ENCODE measurements at regions not wholly inside any gene's neighbourhood (a gene's known extent, or its start where the extent isn't known, plus 50 kb on each side); places are given as distances from the start of the nearest gene placed in this dataset.
A peak's percentile ranks its signal among the peaks of the same experiment; 100 is the strongest.

DNA sequence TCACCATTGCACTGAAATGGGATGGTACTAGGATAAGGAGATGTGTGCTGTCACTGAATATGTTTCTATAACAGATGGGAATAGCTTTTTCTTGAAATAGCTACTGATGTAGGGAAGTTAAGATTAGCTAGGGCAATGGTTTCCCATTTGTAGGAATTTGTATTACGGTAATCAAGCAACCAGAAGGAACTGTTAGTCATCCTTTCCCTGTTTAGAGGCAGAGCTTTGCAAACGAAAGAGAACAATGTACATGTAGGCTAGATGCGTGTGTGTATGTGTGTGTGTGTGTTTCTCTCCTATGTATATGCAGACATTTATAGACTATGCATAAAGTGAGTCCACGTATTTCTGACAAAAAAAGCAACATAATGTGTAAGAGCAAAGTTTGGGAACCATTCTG lies 171.9 kb upstream of the GRIA1 start:
- DNase-seq, result no peak
- no peak overlapping the region for H3K4me3 Mint-ChIP-seq
- H3K27me3 Mint-ChIP-seq (ENCODE audit: low read depth in 3 of 3), result peaks cover 0 to 2% (median 1%) of the 10 kb centered on the region in 3 donors
- H3K36me3 Mint-ChIP-seq, result peaks cover 0 to 6% (median 0%) of the 10 kb centered on the region in 3 donors
- H3K9me3 Mint-ChIP-seq, result peaks cover 5 to 18% (median 6%) of the 10 kb centered on the region in 6 donors
- no peaks in the 10 kb centered on the region for H3K4me1 Mint-ChIP-seq
- H3K27ac Mint-ChIP-seq, result no peak overlapping the region

DNA sequence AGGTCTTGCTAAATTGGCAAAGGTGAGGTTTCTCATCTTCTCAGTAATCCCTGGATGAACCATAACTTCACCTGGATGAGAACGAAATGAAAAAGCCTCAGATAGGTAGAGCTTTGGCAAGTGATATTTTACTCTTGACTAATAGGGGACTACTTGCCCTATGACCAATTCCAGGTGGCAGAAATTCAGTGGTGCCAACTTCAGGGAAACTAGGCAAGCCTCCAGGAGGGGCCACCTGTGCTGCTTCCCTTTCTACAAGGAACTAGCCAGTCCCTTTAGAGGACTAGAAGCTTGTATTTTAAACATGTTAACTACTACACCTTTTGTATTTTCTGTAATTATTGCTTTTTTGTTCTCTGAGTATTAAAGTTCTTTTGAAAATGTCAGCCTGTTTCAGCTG lies 169.0 kb upstream of the GRIA1 start:
- Mint-ChIP-seq H3K27me3 (ENCODE audit: low read depth in 3 of 3) (no peaks in the 10 kb centered on the region), H3K36me3 (no peaks in the 10 kb centered on the region), H3K4me1 (no peaks in the 10 kb centered on the region), H3K27ac (no peak overlapping the region), H3K4me3 (no peak overlapping the region), H3K9me3 (peaks cover 1 to 13% (median 4%) of the 10 kb centered on the region in 6 donors)
- DNase-seq, result no peak

GRCh38 chr5:153340139-153340538 lies 150.3 kb upstream of the GRIA1 start:
- H3K27me3 Mint-ChIP-seq (ENCODE audit: low read depth in 3 of 3), result no peaks in the 10 kb centered on the region
- H3K27ac Mint-ChIP-seq, result no peak overlapping the region
- no peaks in the 10 kb centered on the region for H3K36me3 Mint-ChIP-seq
- no peak overlapping the region for H3K4me3 Mint-ChIP-seq
- no peaks in the 10 kb centered on the region for H3K4me1 Mint-ChIP-seq
- no peak for DNase-seq
- H3K9me3 Mint-ChIP-seq, result peaks cover 0 to 6% (median 3%) of the 10 kb centered on the region in 6 donors

DNA sequence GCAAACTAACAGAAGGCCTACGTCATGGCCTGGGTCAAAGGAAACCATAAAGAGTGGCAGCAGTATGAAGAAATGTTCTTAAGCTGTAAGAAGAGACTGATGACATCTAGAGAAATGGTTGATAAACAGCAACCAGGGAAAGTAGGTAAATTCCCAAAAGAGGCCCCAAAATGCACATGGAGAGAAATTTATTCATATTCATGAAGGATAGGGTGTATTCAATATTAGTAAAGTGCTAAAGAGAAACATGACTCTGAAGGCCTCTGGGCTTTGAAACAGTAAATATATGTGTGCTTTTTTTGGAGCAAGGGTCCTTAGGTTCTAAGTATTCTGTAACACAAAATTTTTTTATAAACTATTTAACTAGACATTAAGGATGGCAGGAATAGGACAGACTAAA lies 149.7 kb upstream of the GRIA1 start:
- no peaks in the 10 kb centered on the region for H3K27me3 Mint-ChIP-seq (ENCODE audit: low read depth in 3 of 3)
- no peak overlapping the region for H3K4me3 Mint-ChIP-seq

DNA sequence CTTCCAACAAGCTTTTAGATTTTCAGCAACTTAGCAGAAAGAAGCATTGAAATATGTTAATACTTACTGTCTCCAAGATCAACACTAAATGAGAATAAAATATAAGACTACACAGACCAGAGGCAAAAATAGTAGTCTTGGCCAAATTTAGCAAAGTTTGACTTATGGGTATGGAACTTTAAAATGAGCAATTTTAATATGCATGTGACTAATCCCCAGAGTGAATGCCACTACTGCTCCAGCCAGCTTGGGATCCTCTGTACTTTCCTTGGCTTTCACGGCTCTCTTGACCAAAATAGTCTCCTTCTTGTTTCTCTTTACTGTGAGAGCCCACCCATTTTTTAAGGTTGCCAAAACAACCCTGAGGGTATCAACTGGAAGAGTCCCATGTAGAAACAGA lies 148.0 kb upstream of the GRIA1 start:
- Mint-ChIP-seq H3K9me3 (peaks cover 0 to 4% (median 1%) of the 10 kb centered on the region in 6 donors), H3K27ac (no peak overlapping the region), H3K4me1 (no peaks in the 10 kb centered on the region), H3K36me3 (no peaks in the 10 kb centered on the region), H3K4me3 (no peak overlapping the region), H3K27me3 (ENCODE audit: low read depth in 3 of 3) (peaks cover 0 to 2% (median 0%) of the 10 kb centered on the region in 3 donors)
- DNase-seq, result no peak

More for the DNA sequence above, 149.7 kb upstream of the GRIA1 start:
- Mint-ChIP-seq H3K36me3 (no peaks in the 10 kb centered on the region), H3K9me3 (peaks cover 0 to 6% (median 3%) of the 10 kb centered on the region in 6 donors), H3K4me1 (no peaks in the 10 kb centered on the region), H3K27ac (no peak overlapping the region)
- no peak for DNase-seq

GRCh38 chr5:153347611-153348010 lies 142.9 kb upstream of the GRIA1 start:
- Mint-ChIP-seq H3K36me3 (no peaks in the 10 kb centered on the region), H3K4me3 (no peak overlapping the region), H3K27me3 (ENCODE audit: low read depth in 3 of 3) (peaks cover 2 to 3% (median 2%) of the 10 kb centered on the region in 3 donors), H3K4me1 (peaks cover 0 to 2% of the 10 kb centered on the region in 2 donors), H3K27ac (no peak overlapping the region), H3K9me3 (peaks cover 0 to 3% (median 0%) of the 10 kb centered on the region in 6 donors)
- DNase-seq, result no peak

GRCh38 chr5:153350175-153350883 lies 140.1 kb upstream of the GRIA1 start:
- Mint-ChIP-seq H3K9me3 (peaks cover 0 to 3% (median 0%) of the 10 kb centered on the region in 6 donors), H3K4me1 (peaks cover 9 to 12% of the 10 kb centered on the region in 2 donors), H3K27me3 (ENCODE audit: low read depth in 3 of 3) (peaks cover 2 to 6% (median 2%) of the 10 kb centered on the region in 3 donors), H3K36me3 (no peaks in the 10 kb centered on the region), H3K27ac (no peak overlapping the region), H3K4me3 (no peak overlapping the region)
- DNase-seq, result no peak

- peak overlapping the region; percentile 24 to 82 (median 65) for H3K4me3 Mint-ChIP-seq
- H3K4me1 Mint-ChIP-seq, result peaks cover 9 to 12% of the 10 kb centered on the region in 2 donors
- DNase-seq, result no peak
- H3K27me3 Mint-ChIP-seq (ENCODE audit: low read depth in 3 of 3), result peaks cover 0 to 6% (median 2%) of the 10 kb centered on the region in 3 donors
- H3K36me3 Mint-ChIP-seq, result no peaks in the 10 kb centered on the region
- H3K27ac Mint-ChIP-seq, result no peak overlapping the region
- H3K9me3 Mint-ChIP-seq, result peaks cover 0 to 3% (median 0%) of the 10 kb centered on the region in 6 donors
Observed at GRCh38 chr5:153352685-153353219, 137.7 kb upstream of the GRIA1 start.

DNA sequence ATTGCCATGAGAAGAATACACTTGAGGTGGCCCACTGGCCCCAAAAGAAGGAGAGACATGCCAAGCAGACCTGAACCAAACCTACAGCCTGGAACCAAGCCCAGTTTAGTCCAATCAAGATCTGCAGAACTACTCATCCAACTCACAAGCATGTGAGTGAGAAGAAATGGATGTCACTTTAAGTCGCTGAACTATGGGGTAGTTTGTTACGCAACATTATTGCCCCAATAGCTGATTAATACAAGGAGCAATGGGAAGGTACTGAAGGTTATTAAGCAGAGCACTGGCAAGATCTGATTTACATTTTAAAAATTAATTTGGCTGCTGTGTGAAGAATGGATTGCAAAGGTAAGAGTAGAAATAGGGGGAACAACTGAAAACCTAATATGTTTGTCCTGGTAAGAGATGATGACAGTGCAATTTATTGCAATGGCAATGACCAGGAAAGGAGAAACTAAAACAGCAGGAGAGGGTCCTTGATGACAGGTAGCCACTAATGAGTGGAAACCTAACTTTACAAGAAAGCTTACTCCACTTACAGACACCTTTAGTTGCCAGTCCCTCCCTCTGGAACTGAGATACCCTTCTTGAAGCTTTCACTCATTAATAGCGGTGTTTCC lies 132.9 kb upstream of the GRIA1 start:
- peaks cover 0 to 5% (median 0%) of the 10 kb centered on the region in 6 donors for H3K9me3 Mint-ChIP-seq
- no peak overlapping the region for H3K27ac Mint-ChIP-seq

GRCh38 chr5:153358315-153358976 lies 132.0 kb upstream of the GRIA1 start:
- peak overlapping the region in 2 of 6 donors; percentile 6 to 64 for H3K27ac Mint-ChIP-seq
- peak overlapping the region in 3 of 5 donors; percentile 22 to 71 (median 37) for H3K4me3 Mint-ChIP-seq
- H3K9me3 Mint-ChIP-seq, result peaks cover 0 to 5% (median 0%) of the 10 kb centered on the region in 6 donors
- no peaks in the 10 kb centered on the region for H3K36me3 Mint-ChIP-seq
- no peak for DNase-seq
- H3K4me1 Mint-ChIP-seq, result peaks cover 9 to 16% of the 10 kb centered on the region in 2 donors
- H3K27me3 Mint-ChIP-seq (ENCODE audit: low read depth in 3 of 3), result peaks cover 0 to 2% (median 0%) of the 10 kb centered on the region in 3 donors

More for the DNA sequence above, 132.9 kb upstream of the GRIA1 start:
- Mint-ChIP-seq H3K4me3 (no peak overlapping the region), H3K27me3 (ENCODE audit: low read depth in 3 of 3) (peaks cover 0 to 3% (median under 1%) of the 10 kb centered on the region in 3 donors), H3K36me3 (no peaks in the 10 kb centered on the region), H3K4me1 (peaks cover 17 to 24% of the 10 kb centered on the region in 2 donors)
- no peak for DNase-seq

DNA sequence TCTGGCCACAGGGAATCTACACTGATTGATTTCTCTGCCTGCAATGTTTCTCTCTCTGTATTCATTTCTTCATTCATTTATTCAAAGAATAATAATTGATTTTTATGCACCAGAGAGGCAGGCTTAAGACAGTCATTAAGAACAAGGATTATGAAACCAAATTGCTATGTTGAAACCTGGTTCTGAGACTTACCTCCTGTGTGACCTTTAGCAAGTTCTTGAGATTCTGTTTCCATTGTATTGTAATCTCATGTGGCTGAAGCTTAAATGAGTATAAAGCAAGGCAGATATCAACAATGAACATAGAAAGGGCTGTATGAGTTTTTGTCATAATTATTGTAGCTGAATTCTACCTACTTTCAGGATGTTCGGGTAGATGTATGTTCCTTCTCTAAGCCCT lies 129.6 kb upstream of the GRIA1 start:
- Mint-ChIP-seq H3K27ac (no peak overlapping the region), H3K4me1 (peaks cover 8 to 14% of the 10 kb centered on the region in 2 donors), H3K4me3 (no peak overlapping the region), H3K36me3 (no peaks in the 10 kb centered on the region), H3K9me3 (peaks cover 0 to 2% (median 0%) of the 10 kb centered on the region in 6 donors), H3K27me3 (ENCODE audit: low read depth in 3 of 3) (peaks cover 0 to 4% (median 3%) of the 10 kb centered on the region in 3 donors)
- no peak for DNase-seq

DNA sequence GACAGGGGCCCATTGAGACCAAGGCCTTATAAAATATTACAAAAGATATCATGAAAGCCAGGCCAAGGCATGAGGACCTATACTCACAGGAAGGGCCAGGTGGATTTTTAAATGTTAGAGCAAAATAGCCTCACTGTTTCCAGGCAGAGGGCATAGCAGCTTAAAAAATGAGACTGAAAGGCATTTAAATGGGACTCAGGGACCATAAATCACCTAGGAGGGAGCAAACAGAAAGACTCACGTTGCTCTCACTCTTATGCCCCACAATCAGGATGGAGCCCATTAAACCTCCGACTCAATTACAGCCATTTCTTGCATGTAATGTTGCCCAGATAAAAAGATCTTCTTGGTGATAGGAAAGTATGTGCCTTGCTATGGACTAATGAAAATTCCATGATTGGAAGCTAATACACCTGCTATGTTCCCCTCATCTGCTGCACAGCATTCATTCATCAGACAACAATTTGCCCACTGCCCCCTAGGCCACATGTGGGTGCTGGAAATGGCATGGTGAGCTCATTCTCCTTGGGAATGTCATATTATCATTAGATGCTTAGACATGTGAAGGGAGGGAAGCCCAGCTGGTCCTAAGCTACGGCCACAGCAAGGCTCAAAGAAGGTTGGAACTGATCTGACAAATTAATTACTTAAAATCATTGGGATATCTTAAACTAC lies 128.6 kb upstream of the GRIA1 start:
- peaks cover 0 to 2% (median 0%) of the 10 kb centered on the region in 6 donors for H3K9me3 Mint-ChIP-seq
- no peak overlapping the region for H3K27ac Mint-ChIP-seq
- H3K4me1 Mint-ChIP-seq, result peaks cover 8 to 14% of the 10 kb centered on the region in 2 donors
- H3K27me3 Mint-ChIP-seq (ENCODE audit: low read depth in 3 of 3), result peaks cover 0 to 4% (median 3%) of the 10 kb centered on the region in 3 donors
- no peak overlapping the region for H3K4me3 Mint-ChIP-seq
- no peak for DNase-seq
- no peaks in the 10 kb centered on the region for H3K36me3 Mint-ChIP-seq

- H3K9me3 Mint-ChIP-seq, result peaks cover 0 to 2% (median 0%) of the 10 kb centered on the region in 6 donors
- no peaks in the 10 kb centered on the region for H3K36me3 Mint-ChIP-seq
- no peak overlapping the region for H3K27ac Mint-ChIP-seq
- peaks cover 0 to 4% (median 3%) of the 10 kb centered on the region in 3 donors for H3K27me3 Mint-ChIP-seq (ENCODE audit: low read depth in 3 of 3)
- DNase-seq, result no peak
- no peaks in the 10 kb centered on the region for H3K4me1 Mint-ChIP-seq
- H3K4me3 Mint-ChIP-seq, result no peak overlapping the region
Observed at GRCh38 chr5:153365547-153365946, 124.9 kb upstream of the GRIA1 start.
